Stimulated activated CD8-positive, alpha-beta memory T cell treated with anti-CD3 and anti-CD28 coated beads, Interleukin-7, amount 100 ng/mL, for 48 hours (primary cell): ENCODE measurements at regions not wholly inside any gene's neighbourhood (a gene's known extent, or its start where the extent isn't known, plus 50 kb on each side); places are given as distances from the start of the nearest gene placed in this dataset.
"Not testable (repeated sequence)": the region's sequence is repeated elsewhere in the genome, so short reads cannot be mapped to it uniquely, and the experiment has no call there.

Source experiments
- DNase-seq, 2 donors: peaks; one replicate each; pipeline ENCODE4 v3.0.0-alpha.2; 2020; ENCODE audit warnings: low read depth in 1 of 2; ENCODE audit errors: extremely low read depth in 1 of 2

GRCh38 chr2:54040250-54040649 lies 69.5 kb upstream of the PSME4 start:
- no peak for DNase-seq

- no peak for DNase-seq
Observed at GRCh38 chr2:54038835-54039234, 68.0 kb upstream of the PSME4 start.

GRCh38 chr2:54031288-54031687 lies 60.5 kb upstream of the PSME4 start:
- not testable (repeated sequence) for DNase-seq

- DNase-seq, result no peak
Observed at GRCh38 chr2:54030806-54031205, 60.0 kb upstream of the PSME4 start.

- DNase-seq, result no peak
Observed at GRCh38 chr2:54030396-54030741, 59.6 kb upstream of the PSME4 start.

GRCh38 chr2:54029721-54030395 lies 59.1 kb upstream of the PSME4 start:
- no peak for DNase-seq

GRCh38 chr2:54025463-54026075 lies 54.8 kb upstream of the PSME4 start:
- not testable (repeated sequence) for DNase-seq

GRCh38 chr2:54024576-54024975 lies 53.8 kb upstream of the PSME4 start:
- DNase-seq, result no peak

DNA sequence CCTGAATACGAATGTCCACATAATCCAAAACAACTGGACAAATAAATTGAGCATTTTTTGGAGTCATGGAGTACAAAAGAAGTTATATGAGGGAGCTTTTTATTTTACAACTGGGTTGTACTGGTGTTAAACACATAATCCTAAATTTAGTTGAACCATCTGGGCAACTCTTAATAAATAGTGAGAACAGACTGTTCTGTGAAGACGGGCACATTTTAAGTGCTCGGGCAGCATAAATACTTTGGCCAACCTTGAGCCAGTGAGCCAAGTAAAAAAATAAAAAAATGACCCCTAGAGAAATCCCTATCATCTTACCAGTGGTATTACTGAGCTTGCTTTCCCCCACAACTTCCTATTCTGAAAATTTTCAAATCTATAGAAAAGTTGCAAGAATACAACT lies 50.9 kb upstream of the PSME4 start:
- DNase-seq, result no peak

DNA sequence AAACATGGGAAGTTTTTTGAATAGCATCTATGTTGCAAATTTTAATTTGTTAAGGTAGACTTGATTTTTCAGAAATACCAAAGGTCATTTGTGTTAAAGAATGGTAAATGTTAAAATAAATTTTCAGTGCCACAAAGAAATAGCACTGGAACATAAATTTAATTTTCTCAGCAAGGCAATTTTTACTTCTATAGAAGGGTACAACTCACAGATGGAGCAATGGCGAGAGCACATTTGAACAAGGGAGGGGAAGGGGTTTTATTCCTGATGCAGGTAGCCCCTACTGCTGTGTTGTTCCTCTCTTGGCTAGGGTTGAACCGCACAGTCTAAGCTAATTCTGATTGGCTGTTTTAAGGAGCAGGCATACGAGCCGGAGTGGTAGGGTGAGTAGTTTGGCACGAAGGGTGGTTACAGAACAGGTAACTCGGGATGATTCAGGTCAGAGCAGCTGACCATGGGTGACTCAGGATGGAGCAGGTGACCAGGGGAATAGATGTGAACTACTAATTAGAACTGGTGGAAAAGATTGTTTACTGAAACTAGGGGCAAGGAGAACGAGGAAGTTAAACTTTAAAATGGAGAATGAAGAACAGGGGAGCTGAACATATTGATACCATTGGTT lies 50.1 kb upstream of the PSME4 start:
- no peak for DNase-seq
